22Rv1 (cell line): ENCODE measurements at regions not wholly inside any gene's neighbourhood (a gene's known extent, or its start where the extent isn't known, plus 50 kb on each side); places are given as distances from the start of the nearest gene placed in this dataset.

Source experiments
- H3K27ac ChIP-seq: fragments of 450-650 bp; 2 replicates; pipeline ENCODE4 v1.5.1; 2017
- CTCF ChIP-seq: fragments of 450-650 bp; IDR thresholded peaks from 2 replicates; pipeline ENCODE4 v1.5.1; 2017; ENCODE audit warnings: mild to moderate bottlenecking
- ZFX ChIP-seq: fragments of 450-650 bp; IDR thresholded peaks from 2 replicates; pipeline ENCODE4 v1.6.1; 2017; ENCODE audit warnings: antibody characterized with exemption, borderline replicate concordance

- no peak overlapping the region for H3K27ac ChIP-seq
- TF ChIP-seq ZFX, result no peak
- TF ChIP-seq CTCF, result no peak
These were observed 121.7 kb upstream of the GLI2 start for GRCh38 chr2:120613742-120614571.

GRCh38 chr2:120614901-120615300, 120.8 kb upstream of the GLI2 start:
- H3K27ac ChIP-seq, result no peak overlapping the region
- TF ChIP-seq ZFX, result no peak
- TF ChIP-seq CTCF, result no peak

- H3K27ac ChIP-seq, result no peak overlapping the region
- TF ChIP-seq CTCF, result no peak
- no peak for TF ChIP-seq ZFX
These were observed 119.4 kb upstream of the GLI2 start for GRCh38 chr2:120616261-120616660.

- no peak overlapping the region for H3K27ac ChIP-seq
- no peak for TF ChIP-seq ZFX
- no peak for TF ChIP-seq CTCF
These were observed 118.6 kb upstream of the GLI2 start for GRCh38 chr2:120617055-120617454.

- H3K27ac ChIP-seq, result no peak overlapping the region
- no peak for TF ChIP-seq ZFX
- no peak for TF ChIP-seq CTCF
These were observed 116.8 kb upstream of the GLI2 start for GRCh38 chr2:120618830-120619229.

- H3K27ac ChIP-seq, result no peak overlapping the region
- TF ChIP-seq CTCF (no peak), ZFX (no peak)
These were observed 116.1 kb upstream of the GLI2 start for GRCh38 chr2:120619579-120619978.

- H3K27ac ChIP-seq, result no peak overlapping the region
- TF ChIP-seq ZFX (no peak), CTCF (no peak)
These were observed 115.5 kb upstream of the GLI2 start for GRCh38 chr2:120620025-120620793.
